ENCODE measurements at regions not wholly inside any gene's neighbourhood (a gene's known extent, or its start where the extent isn't known, plus 50 kb on each side); places are given as distances from the start of the nearest gene placed in this dataset.

- DNase-seq = no peak
Measured at GRCh38 chr17:71376933-71377332, 743.9 kb upstream of the SOX9 start.

GRCh38 chr17:71378036-71378435, 742.8 kb upstream of the SOX9 start:
- DNase-seq = no peak

GRCh38 chr17:71378741-71379140, 742.1 kb upstream of the SOX9 start:
- DNase-seq = no peak

GRCh38 chr17:71379512-71379911, 741.3 kb upstream of the SOX9 start:
- no peak for DNase-seq

- no peak for DNase-seq
Measured at GRCh38 chr17:71380535-71380934, 740.3 kb upstream of the SOX9 start.

- DNase-seq = no peak
Measured at GRCh38 chr17:71380936-71381335, 739.9 kb upstream of the SOX9 start.

- no peak for DNase-seq
Measured at GRCh38 chr17:71383091-71383490, 737.7 kb upstream of the SOX9 start.

- no peak for DNase-seq
Measured at GRCh38 chr17:71387456-71387855, 733.4 kb upstream of the SOX9 start.

GRCh38 chr17:71392715-71393567, 727.9 kb upstream of the SOX9 start:
- no peak for DNase-seq

GRCh38 chr17:71395901-71396300, 724.9 kb upstream of the SOX9 start:
- no peak for DNase-seq

- DNase-seq = no peak
Measured at GRCh38 chr17:71396711-71397110, 724.1 kb upstream of the SOX9 start.

GRCh38 chr17:71398025-71398424, 722.8 kb upstream of the SOX9 start:
- no peak for DNase-seq

- DNase-seq = no peak
Measured at GRCh38 chr17:71398800-71399219, 722.0 kb upstream of the SOX9 start.

- DNase-seq = no peak
Measured at GRCh38 chr17:71399221-71399620, 721.6 kb upstream of the SOX9 start.

- no peak for DNase-seq
Measured at GRCh38 chr17:71399649-71400048, 721.2 kb upstream of the SOX9 start.

- no peak for DNase-seq
Measured at GRCh38 chr17:71402007-71402406, 718.8 kb upstream of the SOX9 start.

GRCh38 chr17:71402661-71403141, 718.1 kb upstream of the SOX9 start:
- no peak for DNase-seq

- no peak for DNase-seq
Measured at GRCh38 chr17:71405101-71405500, 715.7 kb upstream of the SOX9 start.

GRCh38 chr17:71407981-71408380, 712.8 kb upstream of the SOX9 start:
- DNase-seq = no peak

- DNase-seq = no peak
Measured at GRCh38 chr17:71409137-71409536, 711.7 kb upstream of the SOX9 start.

- no peak for DNase-seq
Measured at GRCh38 chr17:71409712-71410111, 711.1 kb upstream of the SOX9 start.

GRCh38 chr17:71412803-71413202, 708.0 kb upstream of the SOX9 start:
- DNase-seq = no peak

GRCh38 chr17:71413935-71414334, 706.9 kb upstream of the SOX9 start:
- DNase-seq = no peak

GRCh38 chr17:71417142-71417541, 703.7 kb upstream of the SOX9 start:
- no peak for DNase-seq

GRCh38 chr17:71422968-71423367, 697.9 kb upstream of the SOX9 start:
- DNase-seq = no peak
